MM.1S (cell line): ENCODE measurements at regions not wholly inside any gene's neighbourhood (a gene's known extent, or its start where the extent isn't known, plus 50 kb on each side); places are given as distances from the start of the nearest gene placed in this dataset.

Experiments used
- EZH2 ChIP-seq: fragments of 300-600 bp; sonication (generic); optimal IDR thresholded peaks from 2 replicates; pipeline ENCODE3; 2017; ENCODE audit warnings: low read depth, mild to moderate bottlenecking, antibody characterized with exemption, low read length, mixed read lengths
- EZH2phosphoT487 ChIP-seq: fragments of 300-600 bp; sonication (generic); IDR thresholded peaks from 2 replicates; pipeline ENCODE4 v1.6.1; 2018; ENCODE audit warnings: antibody characterized with exemption, low read length
- TF ChIP-seq, protein P1 (sequence below): fragments of 300-600 bp; sonication (generic); IDR thresholded peaks from 2 replicates; pipeline ENCODE4 v1.5.1; 2016; ENCODE audit warnings: antibody characterized with exemption, low read length, mixed read lengths

DNA sequence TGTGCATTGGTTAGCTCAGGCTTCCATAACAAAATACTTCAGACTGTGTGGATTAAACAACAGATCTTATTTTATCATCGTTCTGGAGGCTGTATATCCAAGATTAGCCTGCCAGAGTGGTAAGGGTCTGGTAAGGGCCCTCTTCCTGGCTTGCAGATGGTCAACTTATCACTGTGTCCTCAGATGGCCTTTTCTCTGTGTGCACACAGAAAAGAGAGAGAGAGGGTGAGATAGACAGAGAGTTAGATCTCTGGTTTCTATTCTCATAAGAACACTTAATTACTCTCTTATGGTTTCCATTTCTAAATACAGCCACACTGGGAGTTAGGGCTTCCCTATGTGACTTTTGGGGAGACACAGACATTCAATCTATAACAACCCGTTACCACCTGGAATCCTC, 1003.5 kb downstream of the TSN start:
- TF ChIP-seq, protein P1, sequence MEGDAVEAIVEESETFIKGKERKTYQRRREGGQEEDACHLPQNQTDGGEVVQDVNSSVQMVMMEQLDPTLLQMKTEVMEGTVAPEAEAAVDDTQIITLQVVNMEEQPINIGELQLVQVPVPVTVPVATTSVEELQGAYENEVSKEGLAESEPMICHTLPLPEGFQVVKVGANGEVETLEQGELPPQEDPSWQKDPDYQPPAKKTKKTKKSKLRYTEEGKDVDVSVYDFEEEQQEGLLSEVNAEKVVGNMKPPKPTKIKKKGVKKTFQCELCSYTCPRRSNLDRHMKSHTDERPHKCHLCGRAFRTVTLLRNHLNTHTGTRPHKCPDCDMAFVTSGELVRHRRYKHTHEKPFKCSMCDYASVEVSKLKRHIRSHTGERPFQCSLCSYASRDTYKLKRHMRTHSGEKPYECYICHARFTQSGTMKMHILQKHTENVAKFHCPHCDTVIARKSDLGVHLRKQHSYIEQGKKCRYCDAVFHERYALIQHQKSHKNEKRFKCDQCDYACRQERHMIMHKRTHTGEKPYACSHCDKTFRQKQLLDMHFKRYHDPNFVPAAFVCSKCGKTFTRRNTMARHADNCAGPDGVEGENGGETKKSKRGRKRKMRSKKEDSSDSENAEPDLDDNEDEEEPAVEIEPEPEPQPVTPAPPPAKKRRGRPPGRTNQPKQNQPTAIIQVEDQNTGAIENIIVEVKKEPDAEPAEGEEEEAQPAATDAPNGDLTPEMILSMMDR, result no peak
- no peak for TF ChIP-seq EZH2
- TF ChIP-seq EZH2phosphoT487, result no peak
